Transverse colon (tissue), 3 donors: ENCODE measurements at regions not wholly inside any gene's neighbourhood (a gene's known extent, or its start where the extent isn't known, plus 50 kb on each side); places are given as distances from the start of the nearest gene placed in this dataset.

Experiments used
- POLR2A ChIP-seq: fragments of 450-650 bp; IDR thresholded peaks from one replicate; pipeline ENCODE4 v1.6.1; 2016; ENCODE audit warnings: antibody characterized with exemption, mild to moderate bottlenecking, moderate library complexity
- TF ChIP-seq, protein P1 (sequence below), 5 experiments: fragments of 200-600 bp in 3 of 5; fragments of 450-650 bp in 2 of 5; sonication (generic) in 3 of 5; IDR thresholded peaks; 1 replicate in 2 of 5; 2 replicates in 3 of 5; pipeline ENCODE4 v1.5.1; 2016 to 2017; ENCODE audit warnings: antibody characterized with exemption in 5 of 5, inconsistent platforms in 3 of 5, mild to moderate bottlenecking in 2 of 5, moderate library complexity in 1 of 5

DNA sequence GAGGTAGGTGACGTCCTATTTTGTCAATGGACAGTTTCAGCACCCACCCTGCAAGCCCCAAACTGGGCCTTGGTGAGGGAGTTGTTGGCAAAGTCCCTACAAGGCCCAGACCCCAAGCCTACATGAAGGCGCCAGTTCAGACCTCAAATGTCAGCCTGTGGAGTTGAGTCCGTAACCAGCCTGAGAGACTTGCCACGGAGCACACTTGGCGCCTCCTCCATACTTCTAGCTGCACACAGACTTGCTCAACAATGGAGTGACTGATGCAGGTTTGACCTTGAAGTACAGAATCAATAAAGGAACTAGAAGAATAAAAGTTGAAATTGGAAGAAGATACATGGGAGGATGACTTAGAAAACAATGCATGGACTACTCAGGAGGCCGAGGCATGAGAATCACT, 134.3 kb downstream of the PROX1 start:
- TF ChIP-seq, protein P1, sequence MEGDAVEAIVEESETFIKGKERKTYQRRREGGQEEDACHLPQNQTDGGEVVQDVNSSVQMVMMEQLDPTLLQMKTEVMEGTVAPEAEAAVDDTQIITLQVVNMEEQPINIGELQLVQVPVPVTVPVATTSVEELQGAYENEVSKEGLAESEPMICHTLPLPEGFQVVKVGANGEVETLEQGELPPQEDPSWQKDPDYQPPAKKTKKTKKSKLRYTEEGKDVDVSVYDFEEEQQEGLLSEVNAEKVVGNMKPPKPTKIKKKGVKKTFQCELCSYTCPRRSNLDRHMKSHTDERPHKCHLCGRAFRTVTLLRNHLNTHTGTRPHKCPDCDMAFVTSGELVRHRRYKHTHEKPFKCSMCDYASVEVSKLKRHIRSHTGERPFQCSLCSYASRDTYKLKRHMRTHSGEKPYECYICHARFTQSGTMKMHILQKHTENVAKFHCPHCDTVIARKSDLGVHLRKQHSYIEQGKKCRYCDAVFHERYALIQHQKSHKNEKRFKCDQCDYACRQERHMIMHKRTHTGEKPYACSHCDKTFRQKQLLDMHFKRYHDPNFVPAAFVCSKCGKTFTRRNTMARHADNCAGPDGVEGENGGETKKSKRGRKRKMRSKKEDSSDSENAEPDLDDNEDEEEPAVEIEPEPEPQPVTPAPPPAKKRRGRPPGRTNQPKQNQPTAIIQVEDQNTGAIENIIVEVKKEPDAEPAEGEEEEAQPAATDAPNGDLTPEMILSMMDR (IDR thresholded peaks at IDR 0.05) = no peak
- no peak for TF ChIP-seq POLR2A
